GM21723 (cell line): ENCODE measurements at regions not wholly inside any gene's neighbourhood (a gene's known extent, or its start where the extent isn't known, plus 50 kb on each side); places are given as distances from the start of the nearest gene placed in this dataset.
"Not testable (repeated sequence)": the region's sequence is repeated elsewhere in the genome, so short reads cannot be mapped to it uniquely, and the experiment has no call there.

Source experiments
- ATAC-seq: cut with Tn5 transposase; IDR thresholded peaks from one replicate; pipeline ENCODE4 v1.9.1; 2021; ENCODE audit warnings: mild to moderate bottlenecking, moderate library complexity; ENCODE audit not compliant: unreplicated experiment

- no peak for ATAC-seq
Measured at GRCh38 chr2:180840641-180841040, 139.8 kb upstream of the UBE2E3 start.

GRCh38 chr2:180829836-180830235 is 150.6 kb upstream of the UBE2E3 start:
- no peak for ATAC-seq

GRCh38 chr2:180829261-180829660 is 151.1 kb upstream of the UBE2E3 start:
- no peak for ATAC-seq

GRCh38 chr2:180828756-180829155 is 151.6 kb upstream of the UBE2E3 start:
- no peak for ATAC-seq

- no peak for ATAC-seq
Measured at GRCh38 chr2:180823546-180824141, 156.8 kb upstream of the UBE2E3 start.

- no peak for ATAC-seq
Measured at GRCh38 chr2:180819106-180819505, 161.3 kb upstream of the UBE2E3 start.

- ATAC-seq, result not testable (repeated sequence)
Measured at GRCh38 chr2:180818700-180819099, 161.7 kb upstream of the UBE2E3 start.

GRCh38 chr2:180799141-180799540 is 181.3 kb upstream of the UBE2E3 start:
- ATAC-seq, result no peak

GRCh38 chr2:180790891-180791290 is 189.5 kb upstream of the UBE2E3 start:
- ATAC-seq, result no peak

GRCh38 chr2:180787330-180787729 is 193.1 kb upstream of the UBE2E3 start:
- ATAC-seq, result no peak

GRCh38 chr2:180781276-180781675 is 199.1 kb upstream of the UBE2E3 start:
- no peak for ATAC-seq

GRCh38 chr2:180778291-180778690 is 202.1 kb upstream of the UBE2E3 start:
- ATAC-seq, result no peak

GRCh38 chr2:180776921-180777320 is 203.5 kb upstream of the UBE2E3 start:
- no peak for ATAC-seq

GRCh38 chr2:180775711-180776110 is 204.7 kb upstream of the UBE2E3 start:
- no peak for ATAC-seq

GRCh38 chr2:180765316-180765715 is 215.1 kb upstream of the UBE2E3 start:
- not testable (repeated sequence) for ATAC-seq

- no peak for ATAC-seq
Measured at GRCh38 chr2:180763263-180763989, 217.0 kb upstream of the UBE2E3 start.

- ATAC-seq, result no peak
Measured at GRCh38 chr2:180761224-180761623, 219.2 kb upstream of the UBE2E3 start.

- ATAC-seq, result no peak
Measured at GRCh38 chr2:180759631-180760030, 220.8 kb upstream of the UBE2E3 start.

GRCh38 chr2:180753809-180754761 is 226.3 kb upstream of the UBE2E3 start:
- ATAC-seq, result no peak

GRCh38 chr2:180751306-180751920 is 229.0 kb upstream of the UBE2E3 start:
- no peak for ATAC-seq

GRCh38 chr2:180747728-180748127 is 232.7 kb upstream of the UBE2E3 start:
- ATAC-seq, result no peak
